ENCODE measurements at regions not wholly inside any gene's neighbourhood (a gene's known extent, or its start where the extent isn't known, plus 50 kb on each side); places are given as distances from the start of the nearest gene placed in this dataset.

- no peak for TF ChIP-seq POLR2A (IDR thresholded peaks at IDR 0.05)
- no peak for TF ChIP-seq CTCF (IDR thresholded peaks at IDR 0.05 in 4 of 5, conservative IDR thresholded peaks at IDR 0.05 in 1 of 5)
Observed at GRCh38 chr3:88936831-88937230, 170.6 kb upstream of the EPHA3 start.
